OCI-LY1 (cell line): ENCODE measurements at regions not wholly inside any gene's neighbourhood (a gene's known extent, or its start where the extent isn't known, plus 50 kb on each side); places are given as distances from the start of the nearest gene placed in this dataset.

Source experiments
- CTCF ChIP-seq: fragments of 200-600 bp; sonication (generic), shearing (Covaris generic); IDR thresholded peaks from 2 replicates; pipeline ENCODE4 v1.5.1; 2017; ENCODE audit warnings: mild to moderate bottlenecking, antibody characterized with exemption, low read length, moderate library complexity, mixed read lengths
- EZH2 ChIP-seq: fragments of 200-600 bp; sonication (generic), shearing (Covaris generic); IDR thresholded peaks from 2 replicates; pipeline ENCODE4 v1.8.0; 2017; ENCODE audit warnings: borderline replicate concordance, mixed run types, mild to moderate bottlenecking, antibody characterized with exemption, low read length, moderate library complexity, mixed read lengths

- TF ChIP-seq CTCF (no peak), EZH2 (no peak)
Observed at GRCh38 chr11:70532731-70533130, 134.4 kb downstream of the CTTN start.
